ENCODE measurements at regions not wholly inside any gene's neighbourhood (a gene's known extent, or its start where the extent isn't known, plus 50 kb on each side); places are given as distances from the start of the nearest gene placed in this dataset.

DNA sequence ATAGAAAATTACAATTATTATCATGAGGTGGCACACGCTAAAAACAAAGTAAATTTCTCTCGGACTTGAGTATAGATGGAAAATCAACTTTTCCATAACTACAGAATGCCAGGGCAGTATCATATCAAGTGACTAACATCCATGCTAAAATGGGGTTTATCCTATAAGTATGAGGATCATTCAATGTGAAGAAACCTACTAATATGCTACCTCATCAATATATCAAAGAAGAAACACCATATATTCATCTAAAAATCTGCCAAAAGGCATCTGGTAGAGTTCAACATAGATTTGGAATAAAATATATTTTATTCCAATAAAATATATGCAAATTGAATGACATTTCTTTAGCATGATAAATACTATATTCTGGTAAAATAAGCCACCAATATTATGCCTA lies 894.4 kb downstream of the MCTP2 start:
- POLR2A ChIA-PET = interaction anchor here (0.6 kb wide), 1 partner anchor 34 kb away, joined by 3 read pairs; no protein-coding TSS in a partner anchor
- no peak overlapping the region for H3K27ac Mint-ChIP-seq

More for the DNA sequence above, 894.4 kb downstream of the MCTP2 start:
- Mint-ChIP-seq H3K27me3 (ENCODE audit: low read depth) (no peaks in the 10 kb centered on the region), H3K4me1 (peaks cover 15% of the 10 kb centered on the region), H3K36me3 (no peaks in the 10 kb centered on the region), H3K9me3 (no peaks in the 10 kb centered on the region), H3K4me3 (no peak overlapping the region)
- DNase-seq (ENCODE audit: low spot score) (no peak), ATAC-seq (no peak)
- TF ChIP-seq, protein P1, sequence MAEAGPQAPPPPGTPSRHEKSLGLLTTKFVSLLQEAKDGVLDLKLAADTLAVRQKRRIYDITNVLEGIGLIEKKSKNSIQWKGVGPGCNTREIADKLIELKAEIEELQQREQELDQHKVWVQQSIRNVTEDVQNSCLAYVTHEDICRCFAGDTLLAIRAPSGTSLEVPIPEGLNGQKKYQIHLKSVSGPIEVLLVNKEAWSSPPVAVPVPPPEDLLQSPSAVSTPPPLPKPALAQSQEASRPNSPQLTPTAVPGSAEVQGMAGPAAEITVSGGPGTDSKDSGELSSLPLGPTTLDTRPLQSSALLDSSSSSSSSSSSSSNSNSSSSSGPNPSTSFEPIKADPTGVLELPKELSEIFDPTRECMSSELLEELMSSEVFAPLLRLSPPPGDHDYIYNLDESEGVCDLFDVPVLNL (CRISPR knock-in tag; IDR thresholded peaks at IDR 0.05; ENCODE audit: borderline replicate concordance, low read depth) = no peak
- TF ChIP-seq JAZF1 (CRISPR knock-in tag; IDR thresholded peaks at IDR 0.05) = no peak
- TF ChIP-seq, protein P2, sequence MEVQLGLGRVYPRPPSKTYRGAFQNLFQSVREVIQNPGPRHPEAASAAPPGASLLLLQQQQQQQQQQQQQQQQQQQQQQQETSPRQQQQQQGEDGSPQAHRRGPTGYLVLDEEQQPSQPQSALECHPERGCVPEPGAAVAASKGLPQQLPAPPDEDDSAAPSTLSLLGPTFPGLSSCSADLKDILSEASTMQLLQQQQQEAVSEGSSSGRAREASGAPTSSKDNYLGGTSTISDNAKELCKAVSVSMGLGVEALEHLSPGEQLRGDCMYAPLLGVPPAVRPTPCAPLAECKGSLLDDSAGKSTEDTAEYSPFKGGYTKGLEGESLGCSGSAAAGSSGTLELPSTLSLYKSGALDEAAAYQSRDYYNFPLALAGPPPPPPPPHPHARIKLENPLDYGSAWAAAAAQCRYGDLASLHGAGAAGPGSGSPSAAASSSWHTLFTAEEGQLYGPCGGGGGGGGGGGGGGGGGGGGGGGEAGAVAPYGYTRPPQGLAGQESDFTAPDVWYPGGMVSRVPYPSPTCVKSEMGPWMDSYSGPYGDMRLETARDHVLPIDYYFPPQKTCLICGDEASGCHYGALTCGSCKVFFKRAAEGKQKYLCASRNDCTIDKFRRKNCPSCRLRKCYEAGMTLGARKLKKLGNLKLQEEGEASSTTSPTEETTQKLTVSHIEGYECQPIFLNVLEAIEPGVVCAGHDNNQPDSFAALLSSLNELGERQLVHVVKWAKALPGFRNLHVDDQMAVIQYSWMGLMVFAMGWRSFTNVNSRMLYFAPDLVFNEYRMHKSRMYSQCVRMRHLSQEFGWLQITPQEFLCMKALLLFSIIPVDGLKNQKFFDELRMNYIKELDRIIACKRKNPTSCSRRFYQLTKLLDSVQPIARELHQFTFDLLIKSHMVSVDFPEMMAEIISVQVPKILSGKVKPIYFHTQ (CRISPR knock-in tag; IDR thresholded peaks at IDR 0.05) = no peak
- TF ChIP-seq, protein P3, sequence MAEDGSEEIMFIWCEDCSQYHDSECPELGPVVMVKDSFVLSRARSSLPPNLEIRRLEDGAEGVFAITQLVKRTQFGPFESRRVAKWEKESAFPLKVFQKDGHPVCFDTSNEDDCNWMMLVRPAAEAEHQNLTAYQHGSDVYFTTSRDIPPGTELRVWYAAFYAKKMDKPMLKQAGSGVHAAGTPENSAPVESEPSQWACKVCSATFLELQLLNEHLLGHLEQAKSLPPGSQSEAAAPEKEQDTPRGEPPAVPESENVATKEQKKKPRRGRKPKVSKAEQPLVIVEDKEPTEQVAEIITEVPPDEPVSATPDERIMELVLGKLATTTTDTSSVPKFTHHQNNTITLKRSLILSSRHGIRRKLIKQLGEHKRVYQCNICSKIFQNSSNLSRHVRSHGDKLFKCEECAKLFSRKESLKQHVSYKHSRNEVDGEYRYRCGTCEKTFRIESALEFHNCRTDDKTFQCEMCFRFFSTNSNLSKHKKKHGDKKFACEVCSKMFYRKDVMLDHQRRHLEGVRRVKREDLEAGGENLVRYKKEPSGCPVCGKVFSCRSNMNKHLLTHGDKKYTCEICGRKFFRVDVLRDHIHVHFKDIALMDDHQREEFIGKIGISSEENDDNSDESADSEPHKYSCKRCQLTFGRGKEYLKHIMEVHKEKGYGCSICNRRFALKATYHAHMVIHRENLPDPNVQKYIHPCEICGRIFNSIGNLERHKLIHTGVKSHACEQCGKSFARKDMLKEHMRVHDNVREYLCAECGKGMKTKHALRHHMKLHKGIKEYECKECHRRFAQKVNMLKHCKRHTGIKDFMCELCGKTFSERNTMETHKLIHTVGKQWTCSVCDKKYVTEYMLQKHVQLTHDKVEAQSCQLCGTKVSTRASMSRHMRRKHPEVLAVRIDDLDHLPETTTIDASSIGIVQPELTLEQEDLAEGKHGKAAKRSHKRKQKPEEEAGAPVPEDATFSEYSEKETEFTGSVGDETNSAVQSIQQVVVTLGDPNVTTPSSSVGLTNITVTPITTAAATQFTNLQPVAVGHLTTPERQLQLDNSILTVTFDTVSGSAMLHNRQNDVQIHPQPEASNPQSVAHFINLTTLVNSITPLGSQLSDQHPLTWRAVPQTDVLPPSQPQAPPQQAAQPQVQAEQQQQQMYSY (CRISPR knock-in tag; IDR thresholded peaks at IDR 0.05) = no peak
- no peak for TF ChIP-seq ZNF423 (CRISPR knock-in tag; IDR thresholded peaks at IDR 0.05)
- TF ChIP-seq ZNF263 (CRISPR knock-in tag; IDR thresholded peaks at IDR 0.05; ENCODE audit: low read depth) = no peak
- TF ChIP-seq, protein P4, sequence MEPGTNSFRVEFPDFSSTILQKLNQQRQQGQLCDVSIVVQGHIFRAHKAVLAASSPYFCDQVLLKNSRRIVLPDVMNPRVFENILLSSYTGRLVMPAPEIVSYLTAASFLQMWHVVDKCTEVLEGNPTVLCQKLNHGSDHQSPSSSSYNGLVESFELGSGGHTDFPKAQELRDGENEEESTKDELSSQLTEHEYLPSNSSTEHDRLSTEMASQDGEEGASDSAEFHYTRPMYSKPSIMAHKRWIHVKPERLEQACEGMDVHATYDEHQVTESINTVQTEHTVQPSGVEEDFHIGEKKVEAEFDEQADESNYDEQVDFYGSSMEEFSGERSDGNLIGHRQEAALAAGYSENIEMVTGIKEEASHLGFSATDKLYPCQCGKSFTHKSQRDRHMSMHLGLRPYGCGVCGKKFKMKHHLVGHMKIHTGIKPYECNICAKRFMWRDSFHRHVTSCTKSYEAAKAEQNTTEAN (CRISPR knock-in tag; IDR thresholded peaks at IDR 0.05) = no peak
- TF ChIP-seq, protein P5, sequence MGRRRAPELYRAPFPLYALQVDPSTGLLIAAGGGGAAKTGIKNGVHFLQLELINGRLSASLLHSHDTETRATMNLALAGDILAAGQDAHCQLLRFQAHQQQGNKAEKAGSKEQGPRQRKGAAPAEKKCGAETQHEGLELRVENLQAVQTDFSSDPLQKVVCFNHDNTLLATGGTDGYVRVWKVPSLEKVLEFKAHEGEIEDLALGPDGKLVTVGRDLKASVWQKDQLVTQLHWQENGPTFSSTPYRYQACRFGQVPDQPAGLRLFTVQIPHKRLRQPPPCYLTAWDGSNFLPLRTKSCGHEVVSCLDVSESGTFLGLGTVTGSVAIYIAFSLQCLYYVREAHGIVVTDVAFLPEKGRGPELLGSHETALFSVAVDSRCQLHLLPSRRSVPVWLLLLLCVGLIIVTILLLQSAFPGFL (CRISPR knock-in tag; IDR thresholded peaks at IDR 0.05; ENCODE audit: borderline replicate concordance) = no peak
- TF ChIP-seq, protein P6, sequence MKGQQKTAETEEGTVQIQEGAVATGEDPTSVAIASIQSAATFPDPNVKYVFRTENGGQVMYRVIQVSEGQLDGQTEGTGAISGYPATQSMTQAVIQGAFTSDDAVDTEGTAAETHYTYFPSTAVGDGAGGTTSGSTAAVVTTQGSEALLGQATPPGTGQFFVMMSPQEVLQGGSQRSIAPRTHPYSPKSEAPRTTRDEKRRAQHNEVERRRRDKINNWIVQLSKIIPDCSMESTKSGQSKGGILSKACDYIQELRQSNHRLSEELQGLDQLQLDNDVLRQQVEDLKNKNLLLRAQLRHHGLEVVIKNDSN (CRISPR knock-in tag; IDR thresholded peaks at IDR 0.05) = no peak
- no peak for TF ChIP-seq RELA (CRISPR knock-in tag; IDR thresholded peaks at IDR 0.05; ENCODE audit: borderline replicate concordance)
- TF ChIP-seq, protein P7, sequence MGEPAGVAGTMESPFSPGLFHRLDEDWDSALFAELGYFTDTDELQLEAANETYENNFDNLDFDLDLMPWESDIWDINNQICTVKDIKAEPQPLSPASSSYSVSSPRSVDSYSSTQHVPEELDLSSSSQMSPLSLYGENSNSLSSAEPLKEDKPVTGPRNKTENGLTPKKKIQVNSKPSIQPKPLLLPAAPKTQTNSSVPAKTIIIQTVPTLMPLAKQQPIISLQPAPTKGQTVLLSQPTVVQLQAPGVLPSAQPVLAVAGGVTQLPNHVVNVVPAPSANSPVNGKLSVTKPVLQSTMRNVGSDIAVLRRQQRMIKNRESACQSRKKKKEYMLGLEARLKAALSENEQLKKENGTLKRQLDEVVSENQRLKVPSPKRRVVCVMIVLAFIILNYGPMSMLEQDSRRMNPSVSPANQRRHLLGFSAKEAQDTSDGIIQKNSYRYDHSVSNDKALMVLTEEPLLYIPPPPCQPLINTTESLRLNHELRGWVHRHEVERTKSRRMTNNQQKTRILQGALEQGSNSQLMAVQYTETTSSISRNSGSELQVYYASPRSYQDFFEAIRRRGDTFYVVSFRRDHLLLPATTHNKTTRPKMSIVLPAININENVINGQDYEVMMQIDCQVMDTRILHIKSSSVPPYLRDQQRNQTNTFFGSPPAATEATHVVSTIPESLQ (CRISPR knock-in tag; IDR thresholded peaks at IDR 0.05) = no peak
- TF ChIP-seq, protein P8, sequence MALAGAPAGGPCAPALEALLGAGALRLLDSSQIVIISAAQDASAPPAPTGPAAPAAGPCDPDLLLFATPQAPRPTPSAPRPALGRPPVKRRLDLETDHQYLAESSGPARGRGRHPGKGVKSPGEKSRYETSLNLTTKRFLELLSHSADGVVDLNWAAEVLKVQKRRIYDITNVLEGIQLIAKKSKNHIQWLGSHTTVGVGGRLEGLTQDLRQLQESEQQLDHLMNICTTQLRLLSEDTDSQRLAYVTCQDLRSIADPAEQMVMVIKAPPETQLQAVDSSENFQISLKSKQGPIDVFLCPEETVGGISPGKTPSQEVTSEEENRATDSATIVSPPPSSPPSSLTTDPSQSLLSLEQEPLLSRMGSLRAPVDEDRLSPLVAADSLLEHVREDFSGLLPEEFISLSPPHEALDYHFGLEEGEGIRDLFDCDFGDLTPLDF (CRISPR knock-in tag; IDR thresholded peaks at IDR 0.05) = no peak
- TF ChIP-seq GTF2I (CRISPR knock-in tag; conservative IDR thresholded peaks at IDR 0.05) = no peak
- no peak for TF ChIP-seq GABPB1 (CRISPR knock-in tag; IDR thresholded peaks at IDR 0.05)
- no peak for TF ChIP-seq ZBTB21 (CRISPR knock-in tag; IDR thresholded peaks at IDR 0.05; ENCODE audit: borderline replicate concordance)
- no peak for TF ChIP-seq CBFB (CRISPR knock-in tag; IDR thresholded peaks at IDR 0.05; ENCODE audit: low read depth)
- CTCF ChIA-PET = interaction anchor here (0.6 kb wide), 1 partner anchor 134 kb away, joined by 4 read pairs; no protein-coding TSS in a partner anchor
